HCT116 (cell line): ENCODE measurements at regions not wholly inside any gene's neighbourhood (a gene's known extent, or its start where the extent isn't known, plus 50 kb on each side); places are given as distances from the start of the nearest gene placed in this dataset.

Experiments
- ATAC-seq: fragments of 200-7000 bp; cut with Tn5 transposase; 2 replicates; pipeline ENCODE4 v1.9.1; 2020; ENCODE audit warnings: mild to moderate bottlenecking, moderate library complexity
- BruUV-seq: library from RNA; stranded (reverse); fragments of 400-500 nt; replicated peaks from 2 replicates; lab custom pipeline; 2021; lab: Mats Ljungman, UMichigan
- CTCF ChIA-PET: fragments of 300-600 bp; sonication (Branson Sonifier 250); formaldehyde crosslinking; loops from one replicate; lab custom pipeline; 2021; ENCODE audit warnings: antibody characterized with exemption; lab: Charles Lee
- POLR2A ChIA-PET: fragments of 300-600, 350-600 bp; sonication (Branson Sonifier 250); formaldehyde crosslinking; loops from one replicate; lab custom pipeline; 2021; ENCODE audit warnings: antibody characterized with exemption; lab: Charles Lee
- RAD21 ChIA-PET, 2 experiments: fragments of 300-600 bp; sonication (Branson Sonifier 250); formaldehyde crosslinking; loops; one replicate each; lab custom pipeline; 2023; ENCODE audit warnings: low total read pairs in 2 of 2; ENCODE audit not compliant: uncharacterized antibody in 2 of 2, unreplicated experiment in 2 of 2, low non-redundant PET in 1 of 2; lab: Charles Lee
- DNase-seq: peaks from one replicate; pipeline ENCODE4 v3.0.0-alpha.2; 2010; ENCODE audit warnings: low read depth, low spot score
- H2AFZ ChIP-seq: fragments of 200-600 bp; shearing (Covaris generic), sonication (generic); 2 replicates; pipeline ENCODE4 v1.6.1; 2017; ENCODE audit warnings: low read depth, mixed run types, mixed read lengths, antibody characterized with exemption, low read length; ENCODE audit not compliant: poor library complexity, severe bottlenecking
- H3K27ac ChIP-seq: 2 replicates; pipeline ENCODE4 v1.5.1; 2012; ENCODE audit warnings: low read depth, low read length
- H3K27me3 ChIP-seq: fragments of 200-600 bp; sonication (generic); 2 replicates; pipeline ENCODE4 v1.6.1; 2016; ENCODE audit warnings: mixed run types, low read length, mixed read lengths; ENCODE audit not compliant: insufficient read depth
- H3K36me3 ChIP-seq, 2 experiments: fragments of 200-500 bp in 1 of 2; fragments of 200-600 bp in 1 of 2; sonication (Bioruptor generic) in 1 of 2; sonication (generic) in 1 of 2; 2 replicates each; pipeline versions ENCODE4 v1.5.1 to v1.6.1; 2014 to 2016; ENCODE audit warnings: low read length in 2 of 2, inconsistent platforms in 1 of 2, mixed read lengths in 1 of 2, mixed run types in 1 of 2; ENCODE audit not compliant: insufficient read depth in 2 of 2, control insufficient read depth in 1 of 2
- H3K4me1 ChIP-seq, 2 experiments: fragments of 200-600 bp in 1 of 2; sonication (generic) in 1 of 2; 2 replicates each; pipeline versions ENCODE4 v1.5.1 to v1.6.1; 2012 to 2017; ENCODE audit warnings: low read length in 2 of 2, inconsistent platforms in 1 of 2, mild to moderate bottlenecking in 1 of 2, mixed read lengths in 1 of 2, mixed run types in 1 of 2, moderate library complexity in 1 of 2; ENCODE audit not compliant: insufficient read depth in 2 of 2, control insufficient read depth in 1 of 2
- H3K4me2 ChIP-seq: fragments of 200-600 bp; sonication (generic); 2 replicates; pipeline ENCODE4 v1.6.1; 2017; ENCODE audit warnings: mixed run types, low read length, mixed read lengths
- H3K4me3 ChIP-seq, 2 experiments: fragments of 200-600 bp in 1 of 2; sonication (generic) in 1 of 2; replicated peaks in 1 of 2; 2 replicates each; pipeline ENCODE4 v1.5.1; 2011 to 2016; ENCODE audit warnings: low read length in 2 of 2, control low read depth in 1 of 2, low read depth in 1 of 2, mild to moderate bottlenecking in 1 of 2, mixed read lengths in 1 of 2, mixed run types in 1 of 2
- H3K79me2 ChIP-seq: fragments of 200-600 bp; sonication (generic); 2 replicates; pipeline ENCODE4 v1.6.1; 2017; ENCODE audit warnings: mild to moderate bottlenecking, mixed run types, low read length, moderate library complexity, mixed read lengths; ENCODE audit not compliant: insufficient read depth
- H3K9ac ChIP-seq: fragments of 200-600 bp; sonication (generic); 2 replicates; pipeline ENCODE4 v1.6.1; 2016; ENCODE audit warnings: low read length, mixed read lengths
- H3K9me2 ChIP-seq: fragments of 200-600 bp; sonication (generic), shearing (Covaris generic); 2 replicates; pipeline ENCODE4 v1.6.1; 2017; ENCODE audit warnings: mixed run types, mild to moderate bottlenecking, moderate library complexity; ENCODE audit not compliant: insufficient read depth
- H3K9me3 ChIP-seq, 2 experiments: fragments of 200-500 bp in 1 of 2; fragments of 200-600 bp in 1 of 2; sonication (Bioruptor generic) in 1 of 2; sonication (generic) in 1 of 2; 2 replicates each; pipeline ENCODE4 v1.6.1; 2014 to 2017; ENCODE audit warnings: low read length in 2 of 2, mixed read lengths in 2 of 2, inconsistent platforms in 1 of 2, low read depth in 1 of 2, mild to moderate bottlenecking in 1 of 2, mixed run types in 1 of 2, moderate library complexity in 1 of 2; ENCODE audit not compliant: control insufficient read depth in 1 of 2, insufficient read depth in 1 of 2
- H4K20me1 ChIP-seq: fragments of 200-600 bp; sonication (generic), shearing (Covaris generic); 2 replicates; pipeline ENCODE4 v1.6.1; 2017; ENCODE audit warnings: mixed run types, mild to moderate bottlenecking, moderate library complexity; ENCODE audit not compliant: insufficient read depth
- CTCF ChIP-seq, 3 experiments: fragments of 200-600 bp in 1 of 3; sonication (generic) in 1 of 3; IDR thresholded peaks in 2 of 3; conservative IDR thresholded peaks in 1 of 3; 2 replicates each; pipeline ENCODE4 v1.5.1; 2012 to 2017; ENCODE audit warnings: low read depth in 2 of 3, low read length in 2 of 3, antibody characterized with exemption in 1 of 3, borderline replicate concordance in 1 of 3, control low read depth in 1 of 3, mild to moderate bottlenecking in 1 of 3, mixed read lengths in 1 of 3, mixed run types in 1 of 3, moderate library complexity in 1 of 3; ENCODE audit not compliant: insufficient read depth in 1 of 3
- EZH2phosphoT487 ChIP-seq: fragments of 200-600 bp; IDR thresholded peaks from 2 replicates; pipeline ENCODE4 v1.6.1; 2018; ENCODE audit warnings: antibody characterized with exemption, borderline replicate concordance
- intact Hi-C: fragments of 100-400 bp; cut with micrococcal nuclease; formaldehyde crosslinking; loops from 2 replicates; pipeline ENCODE4 v1.10.0; 2022

GRCh38 chr4:174437324-174437723 lies 85.0 kb downstream of the HPGD start:
- no peaks in the 10 kb centered on the region for H3K4me1 ChIP-seq
- H3K4me3 ChIP-seq, result no peak overlapping the region
- intact Hi-C loops, result no loop called here
- H3K36me3 ChIP-seq, result no peaks in the 10 kb centered on the region
- TF ChIP-seq EZH2phosphoT487, result no peak
- no peaks in the 10 kb centered on the region for H3K9me2 ChIP-seq
- H3K79me2 ChIP-seq, result no peaks in the 10 kb centered on the region
- no peak overlapping the region for H3K27ac ChIP-seq
- no peak overlapping the region for H3K4me2 ChIP-seq
- BruUV-seq, result no TSS peak
- H3K9me3 ChIP-seq, result no peaks in the 10 kb centered on the region
- ChIA-PET POLR2A (no interaction called here), CTCF (no interaction called here), RAD21 (no interaction called here)
- DNase-seq (no peak), ATAC-seq (no peak)
- H4K20me1 ChIP-seq, result no peaks in the 10 kb centered on the region
- H3K27me3 ChIP-seq, result no peaks in the 10 kb centered on the region
- no peak overlapping the region for H2AFZ ChIP-seq
- no peak overlapping the region for H3K9ac ChIP-seq

GRCh38 chr4:174436377-174436776 lies 85.9 kb downstream of the HPGD start:
- ATAC-seq, result no peak
- H3K27me3 ChIP-seq, result no peaks in the 10 kb centered on the region
- no peak overlapping the region for H2AFZ ChIP-seq
- intact Hi-C loops, result no loop called here
- CTCF ChIA-PET, result no interaction called here
- no peaks in the 10 kb centered on the region for H3K9me3 ChIP-seq
- RAD21 ChIA-PET, result no interaction called here
- H3K4me1 ChIP-seq, result no peaks in the 10 kb centered on the region
- no peak overlapping the region for H3K4me2 ChIP-seq
- POLR2A ChIA-PET, result no interaction called here
- H3K36me3 ChIP-seq, result no peaks in the 10 kb centered on the region
- H3K9me2 ChIP-seq, result peaks cover 3% of the 10 kb centered on the region; the same call in 1 of the 2 replicates
- H3K79me2 ChIP-seq, result no peaks in the 10 kb centered on the region
- no peak overlapping the region for H3K4me3 ChIP-seq
- no peak overlapping the region for H3K27ac ChIP-seq
- TF ChIP-seq CTCF (IDR thresholded peaks at IDR 0.05 in 2 of 3, conservative IDR thresholded peaks at IDR 0.05 in 1 of 3; ENCODE audit: borderline replicate concordance in 1 of 3, insufficient read depth in 1 of 3, low read depth in 2 of 3, low read length in 2 of 3), result no peak
- H3K9ac ChIP-seq, result no peak overlapping the region
- BruUV-seq, result no TSS peak
- no peaks in the 10 kb centered on the region for H4K20me1 ChIP-seq
- no peak for DNase-seq
